ENCODE measurements at regions not wholly inside any gene's neighbourhood (a gene's known extent, or its start where the extent isn't known, plus 50 kb on each side); places are given as distances from the start of the nearest gene placed in this dataset.

DNA sequence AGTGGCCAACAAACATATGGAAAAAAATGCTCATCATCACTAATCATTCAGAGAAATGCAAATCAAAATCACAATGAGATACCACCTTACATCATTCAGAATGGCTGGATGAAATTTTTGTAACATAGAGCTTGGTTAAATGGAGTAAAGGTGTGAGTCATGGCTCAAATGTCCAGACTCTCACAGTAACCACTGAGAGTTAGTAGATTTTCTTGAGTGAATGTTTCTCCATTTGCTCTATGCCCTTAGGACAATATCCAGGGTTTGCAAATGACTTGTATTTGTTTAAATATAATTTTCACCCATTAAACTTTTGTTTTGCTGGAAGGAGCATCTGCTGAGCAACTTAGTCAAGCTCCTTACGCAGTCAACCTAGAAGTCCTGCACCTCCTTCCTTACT lies 967.2 kb downstream of the XPNPEP1 start:
- TF ChIP-seq POLR2AphosphoS5 (IDR thresholded peaks at IDR 0.05; ENCODE audit: low read depth, low read length) (no peak), TAF1 (IDR thresholded peaks at IDR 0.05; ENCODE audit: low read depth, low read length) (no peak), POLR2A (IDR thresholded peaks at IDR 0.05; ENCODE audit: low read depth, low read length) (no peak)
